ENCODE measurements at regions not wholly inside any gene's neighbourhood (a gene's known extent, or its start where the extent isn't known, plus 50 kb on each side); places are given as distances from the start of the nearest gene placed in this dataset.

DNA sequence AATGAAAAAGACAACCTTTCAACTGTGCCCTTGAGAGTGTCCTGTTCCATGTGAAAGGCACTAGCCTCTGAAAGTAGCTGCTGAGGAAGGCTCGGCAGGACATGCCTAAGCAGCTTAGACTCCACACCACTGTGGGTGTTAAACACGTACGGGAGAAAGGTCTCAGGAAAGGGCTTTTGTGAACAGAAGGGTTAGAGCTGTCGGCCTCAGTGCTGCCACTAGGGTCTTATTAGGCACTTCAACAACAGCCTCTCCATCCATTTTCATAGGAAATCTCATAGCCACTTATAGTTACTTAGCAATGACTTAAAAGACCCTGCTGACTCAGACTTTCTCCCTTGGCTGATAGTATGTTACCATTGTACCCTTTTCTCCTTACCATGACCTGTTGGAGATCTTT is 662.8 kb downstream of the TBC1D32 start:
- intact Hi-C loops (cut with micrococcal nuclease): no loop called here
- no peak overlapping the region for H3K27ac Mint-ChIP-seq
- Histone ChIP-seq H3K79me2 (ENCODE audit: insufficient read depth, low read length) (no peaks in the 10 kb centered on the region), H3K9me3 (replicated peaks in 1 of 2; ENCODE audit: control insufficient read depth in 1 of 2, insufficient read depth in 1 of 2, low read length in 2 of 2) (peaks cover 0 to 6% of the 10 kb centered on the region in 2 donors), H3K9ac (ENCODE audit: insufficient read depth, low read length, poor library complexity, severe bottlenecking) (no peak overlapping the region), H3K27ac (ENCODE audit: low read depth in 1 of 2, low read length in 2 of 2) (no peak overlapping the region), H3K27me3 (ENCODE audit: control insufficient read depth in 2 of 2, insufficient read depth in 2 of 2, low read length in 2 of 2) (no peaks in the 10 kb centered on the region), H3K4me1 (ENCODE audit: control insufficient read depth in 1 of 2, insufficient read depth in 2 of 2, low read length in 2 of 2) (no peaks in the 10 kb centered on the region), H2AFZ (ENCODE audit: insufficient read depth, low read depth, low read length, poor library complexity, severe bottlenecking) (no peak overlapping the region), H3K4me2 (replicated peaks; ENCODE audit: extremely low read depth, low read length, poor library complexity, severe bottlenecking) (no peak overlapping the region), H3K4me3 (replicated peaks in 1 of 3; ENCODE audit: low read depth in 2 of 3, low read length in 3 of 3) (no peak overlapping the region), H4K20me1 (ENCODE audit: insufficient read depth, low read length) (no peaks in the 10 kb centered on the region), H3K36me3 (replicated peaks in 1 of 2; ENCODE audit: control insufficient read depth in 1 of 2, insufficient read depth in 2 of 2, low read length in 2 of 2) (no peaks in the 10 kb centered on the region)
- H3K9me3 Mint-ChIP-seq: peaks cover 2 to 8% (median 4%) of the 10 kb centered on the region in 7 donors
- TF ChIP-seq, protein P1, sequence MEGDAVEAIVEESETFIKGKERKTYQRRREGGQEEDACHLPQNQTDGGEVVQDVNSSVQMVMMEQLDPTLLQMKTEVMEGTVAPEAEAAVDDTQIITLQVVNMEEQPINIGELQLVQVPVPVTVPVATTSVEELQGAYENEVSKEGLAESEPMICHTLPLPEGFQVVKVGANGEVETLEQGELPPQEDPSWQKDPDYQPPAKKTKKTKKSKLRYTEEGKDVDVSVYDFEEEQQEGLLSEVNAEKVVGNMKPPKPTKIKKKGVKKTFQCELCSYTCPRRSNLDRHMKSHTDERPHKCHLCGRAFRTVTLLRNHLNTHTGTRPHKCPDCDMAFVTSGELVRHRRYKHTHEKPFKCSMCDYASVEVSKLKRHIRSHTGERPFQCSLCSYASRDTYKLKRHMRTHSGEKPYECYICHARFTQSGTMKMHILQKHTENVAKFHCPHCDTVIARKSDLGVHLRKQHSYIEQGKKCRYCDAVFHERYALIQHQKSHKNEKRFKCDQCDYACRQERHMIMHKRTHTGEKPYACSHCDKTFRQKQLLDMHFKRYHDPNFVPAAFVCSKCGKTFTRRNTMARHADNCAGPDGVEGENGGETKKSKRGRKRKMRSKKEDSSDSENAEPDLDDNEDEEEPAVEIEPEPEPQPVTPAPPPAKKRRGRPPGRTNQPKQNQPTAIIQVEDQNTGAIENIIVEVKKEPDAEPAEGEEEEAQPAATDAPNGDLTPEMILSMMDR (IDR thresholded peaks at IDR 0.05): no peak
- DNase-seq: no peak
- no peaks in the 10 kb centered on the region for H3K27me3 Mint-ChIP-seq (ENCODE audit: low read depth in 3 of 3)
- no peak overlapping the region for H3K4me3 Mint-ChIP-seq
- H3K36me3 Mint-ChIP-seq: no peaks in the 10 kb centered on the region
- WGBS (ENCODE audit: insufficient coverage): 51% methylated on average over 2 of the region's 4 CpGs
- H3K4me1 Mint-ChIP-seq: no peaks in the 10 kb centered on the region

DNA sequence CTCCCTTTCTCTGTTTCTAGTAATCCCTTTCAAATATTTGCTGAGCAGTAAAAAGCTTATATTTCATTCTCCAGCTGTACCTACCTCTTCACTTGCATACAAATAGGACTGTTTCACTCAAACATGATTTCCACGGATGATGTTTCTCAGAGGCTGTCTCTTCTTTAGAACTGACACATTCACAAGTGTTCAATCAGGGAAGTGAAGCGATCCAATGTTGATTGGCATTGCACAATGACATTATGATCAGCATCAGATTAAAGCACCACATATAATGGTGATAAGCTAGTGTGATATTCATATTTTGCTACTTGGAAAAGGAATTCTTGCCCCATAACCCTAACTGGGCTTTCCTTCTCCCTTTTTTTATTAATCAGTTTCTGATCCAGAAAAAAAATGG is 681.8 kb downstream of the TBC1D32 start:
- no peak overlapping the region for H3K27ac ChIP-seq (ENCODE audit: low read depth in 1 of 2, low read length in 2 of 2)
- intact Hi-C loops (cut with micrococcal nuclease): no loop called here
- H3K4me3 Mint-ChIP-seq: no peak overlapping the region
- no peaks in the 10 kb centered on the region for H4K20me1 ChIP-seq (ENCODE audit: insufficient read depth, low read length)
- no peaks in the 10 kb centered on the region for H3K79me2 ChIP-seq (ENCODE audit: insufficient read depth, low read length)
- H3K36me3 ChIP-seq (replicated peaks in 1 of 2; ENCODE audit: control insufficient read depth in 1 of 2, insufficient read depth in 2 of 2, low read length in 2 of 2): no peaks in the 10 kb centered on the region
- DNase-seq: no peak
- 80% methylated on average over 1 of the region's 2 CpGs for WGBS (ENCODE audit: insufficient coverage)
- H3K4me1 Mint-ChIP-seq: no peaks in the 10 kb centered on the region
- H3K9ac ChIP-seq (ENCODE audit: insufficient read depth, low read length, poor library complexity, severe bottlenecking): no peak overlapping the region
- no peak overlapping the region for H3K4me3 ChIP-seq (replicated peaks in 1 of 3; ENCODE audit: low read depth in 2 of 3, low read length in 3 of 3)
- TF ChIP-seq, protein P1 (IDR thresholded peaks at IDR 0.05): no peak
- H3K4me2 ChIP-seq (replicated peaks; ENCODE audit: extremely low read depth, low read length, poor library complexity, severe bottlenecking): no peak overlapping the region
- no peaks in the 10 kb centered on the region for H3K27me3 Mint-ChIP-seq (ENCODE audit: low read depth in 3 of 3)
- no peak overlapping the region for H2AFZ ChIP-seq (ENCODE audit: insufficient read depth, low read depth, low read length, poor library complexity, severe bottlenecking)
- no peaks in the 10 kb centered on the region for H3K27me3 ChIP-seq (ENCODE audit: control insufficient read depth in 2 of 2, insufficient read depth in 2 of 2, low read length in 2 of 2)
- no peaks in the 10 kb centered on the region for H3K36me3 Mint-ChIP-seq
- peaks cover 2 to 12% (median 4%) of the 10 kb centered on the region in 7 donors for H3K9me3 Mint-ChIP-seq
- H3K27ac Mint-ChIP-seq: no peak overlapping the region
- H3K4me1 ChIP-seq (ENCODE audit: control insufficient read depth in 1 of 2, insufficient read depth in 2 of 2, low read length in 2 of 2): no peaks in the 10 kb centered on the region
- no peaks in the 10 kb centered on the region for H3K9me3 ChIP-seq (replicated peaks in 1 of 2; ENCODE audit: control insufficient read depth in 1 of 2, insufficient read depth in 1 of 2, low read length in 2 of 2)
